ENCODE measurements at regions not wholly inside any gene's neighbourhood (a gene's known extent, or its start where the extent isn't known, plus 50 kb on each side); places are given as distances from the start of the nearest gene placed in this dataset.

DNA sequence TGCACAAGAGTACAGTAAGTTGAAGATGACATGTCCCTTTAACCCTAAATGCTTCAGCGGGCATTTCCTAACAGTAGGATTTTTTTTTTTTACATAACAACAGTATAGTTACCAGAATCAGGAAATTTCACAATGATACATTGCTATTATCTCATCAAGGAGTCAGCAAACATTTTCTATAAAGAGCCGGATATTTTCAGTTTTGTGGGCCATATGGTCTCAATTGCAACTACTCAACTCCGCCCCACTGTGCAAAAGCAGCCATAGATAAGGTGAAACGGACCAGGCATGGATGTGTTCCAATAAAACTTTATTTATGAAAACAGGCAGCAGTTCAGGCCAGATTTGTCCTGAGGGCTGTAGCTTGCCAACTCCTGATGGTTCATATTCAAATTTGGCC lies 130.6 kb downstream of the SMAD6 start:
- no peak overlapping the region for H3K4me2 ChIP-seq
- no peak for TF ChIP-seq ETS1 (IDR thresholded peaks at IDR 0.05)
- no peak for TF ChIP-seq NANOG (IDR thresholded peaks at IDR 0.05; ENCODE audit: borderline replicate concordance)
- TF ChIP-seq, protein P1, sequence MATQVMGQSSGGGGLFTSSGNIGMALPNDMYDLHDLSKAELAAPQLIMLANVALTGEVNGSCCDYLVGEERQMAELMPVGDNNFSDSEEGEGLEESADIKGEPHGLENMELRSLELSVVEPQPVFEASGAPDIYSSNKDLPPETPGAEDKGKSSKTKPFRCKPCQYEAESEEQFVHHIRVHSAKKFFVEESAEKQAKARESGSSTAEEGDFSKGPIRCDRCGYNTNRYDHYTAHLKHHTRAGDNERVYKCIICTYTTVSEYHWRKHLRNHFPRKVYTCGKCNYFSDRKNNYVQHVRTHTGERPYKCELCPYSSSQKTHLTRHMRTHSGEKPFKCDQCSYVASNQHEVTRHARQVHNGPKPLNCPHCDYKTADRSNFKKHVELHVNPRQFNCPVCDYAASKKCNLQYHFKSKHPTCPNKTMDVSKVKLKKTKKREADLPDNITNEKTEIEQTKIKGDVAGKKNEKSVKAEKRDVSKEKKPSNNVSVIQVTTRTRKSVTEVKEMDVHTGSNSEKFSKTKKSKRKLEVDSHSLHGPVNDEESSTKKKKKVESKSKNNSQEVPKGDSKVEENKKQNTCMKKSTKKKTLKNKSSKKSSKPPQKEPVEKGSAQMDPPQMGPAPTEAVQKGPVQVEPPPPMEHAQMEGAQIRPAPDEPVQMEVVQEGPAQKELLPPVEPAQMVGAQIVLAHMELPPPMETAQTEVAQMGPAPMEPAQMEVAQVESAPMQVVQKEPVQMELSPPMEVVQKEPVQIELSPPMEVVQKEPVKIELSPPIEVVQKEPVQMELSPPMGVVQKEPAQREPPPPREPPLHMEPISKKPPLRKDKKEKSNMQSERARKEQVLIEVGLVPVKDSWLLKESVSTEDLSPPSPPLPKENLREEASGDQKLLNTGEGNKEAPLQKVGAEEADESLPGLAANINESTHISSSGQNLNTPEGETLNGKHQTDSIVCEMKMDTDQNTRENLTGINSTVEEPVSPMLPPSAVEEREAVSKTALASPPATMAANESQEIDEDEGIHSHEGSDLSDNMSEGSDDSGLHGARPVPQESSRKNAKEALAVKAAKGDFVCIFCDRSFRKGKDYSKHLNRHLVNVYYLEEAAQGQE (IDR thresholded peaks at IDR 0.05; ENCODE audit: unreplicated experiment): no peak
- no peak for TF ChIP-seq CTCF (conservative IDR thresholded peaks at IDR 0.05; ENCODE audit: low read depth in 2 of 2)
- no peak for TF ChIP-seq STAT1 (IDR thresholded peaks at IDR 0.05; ENCODE audit: unreplicated experiment)
- TF ChIP-seq JUNB (IDR thresholded peaks at IDR 0.05; ENCODE audit: unreplicated experiment): no peak
- TF ChIP-seq ZNF114 (CRISPR knock-in tag; IDR thresholded peaks at IDR 0.05): no peak
- TF ChIP-seq ZNF331 (CRISPR knock-in tag; IDR thresholded peaks at IDR 0.05; ENCODE audit: low read depth): no peak
- no peak for TF ChIP-seq EZH2phosphoT487 (IDR thresholded peaks at IDR 0.05; ENCODE audit: unreplicated experiment)
- TF ChIP-seq EZH2 (IDR thresholded peaks at IDR 0.05; ENCODE audit: low read depth, unreplicated experiment): no peak
- TF ChIP-seq, protein P2, sequence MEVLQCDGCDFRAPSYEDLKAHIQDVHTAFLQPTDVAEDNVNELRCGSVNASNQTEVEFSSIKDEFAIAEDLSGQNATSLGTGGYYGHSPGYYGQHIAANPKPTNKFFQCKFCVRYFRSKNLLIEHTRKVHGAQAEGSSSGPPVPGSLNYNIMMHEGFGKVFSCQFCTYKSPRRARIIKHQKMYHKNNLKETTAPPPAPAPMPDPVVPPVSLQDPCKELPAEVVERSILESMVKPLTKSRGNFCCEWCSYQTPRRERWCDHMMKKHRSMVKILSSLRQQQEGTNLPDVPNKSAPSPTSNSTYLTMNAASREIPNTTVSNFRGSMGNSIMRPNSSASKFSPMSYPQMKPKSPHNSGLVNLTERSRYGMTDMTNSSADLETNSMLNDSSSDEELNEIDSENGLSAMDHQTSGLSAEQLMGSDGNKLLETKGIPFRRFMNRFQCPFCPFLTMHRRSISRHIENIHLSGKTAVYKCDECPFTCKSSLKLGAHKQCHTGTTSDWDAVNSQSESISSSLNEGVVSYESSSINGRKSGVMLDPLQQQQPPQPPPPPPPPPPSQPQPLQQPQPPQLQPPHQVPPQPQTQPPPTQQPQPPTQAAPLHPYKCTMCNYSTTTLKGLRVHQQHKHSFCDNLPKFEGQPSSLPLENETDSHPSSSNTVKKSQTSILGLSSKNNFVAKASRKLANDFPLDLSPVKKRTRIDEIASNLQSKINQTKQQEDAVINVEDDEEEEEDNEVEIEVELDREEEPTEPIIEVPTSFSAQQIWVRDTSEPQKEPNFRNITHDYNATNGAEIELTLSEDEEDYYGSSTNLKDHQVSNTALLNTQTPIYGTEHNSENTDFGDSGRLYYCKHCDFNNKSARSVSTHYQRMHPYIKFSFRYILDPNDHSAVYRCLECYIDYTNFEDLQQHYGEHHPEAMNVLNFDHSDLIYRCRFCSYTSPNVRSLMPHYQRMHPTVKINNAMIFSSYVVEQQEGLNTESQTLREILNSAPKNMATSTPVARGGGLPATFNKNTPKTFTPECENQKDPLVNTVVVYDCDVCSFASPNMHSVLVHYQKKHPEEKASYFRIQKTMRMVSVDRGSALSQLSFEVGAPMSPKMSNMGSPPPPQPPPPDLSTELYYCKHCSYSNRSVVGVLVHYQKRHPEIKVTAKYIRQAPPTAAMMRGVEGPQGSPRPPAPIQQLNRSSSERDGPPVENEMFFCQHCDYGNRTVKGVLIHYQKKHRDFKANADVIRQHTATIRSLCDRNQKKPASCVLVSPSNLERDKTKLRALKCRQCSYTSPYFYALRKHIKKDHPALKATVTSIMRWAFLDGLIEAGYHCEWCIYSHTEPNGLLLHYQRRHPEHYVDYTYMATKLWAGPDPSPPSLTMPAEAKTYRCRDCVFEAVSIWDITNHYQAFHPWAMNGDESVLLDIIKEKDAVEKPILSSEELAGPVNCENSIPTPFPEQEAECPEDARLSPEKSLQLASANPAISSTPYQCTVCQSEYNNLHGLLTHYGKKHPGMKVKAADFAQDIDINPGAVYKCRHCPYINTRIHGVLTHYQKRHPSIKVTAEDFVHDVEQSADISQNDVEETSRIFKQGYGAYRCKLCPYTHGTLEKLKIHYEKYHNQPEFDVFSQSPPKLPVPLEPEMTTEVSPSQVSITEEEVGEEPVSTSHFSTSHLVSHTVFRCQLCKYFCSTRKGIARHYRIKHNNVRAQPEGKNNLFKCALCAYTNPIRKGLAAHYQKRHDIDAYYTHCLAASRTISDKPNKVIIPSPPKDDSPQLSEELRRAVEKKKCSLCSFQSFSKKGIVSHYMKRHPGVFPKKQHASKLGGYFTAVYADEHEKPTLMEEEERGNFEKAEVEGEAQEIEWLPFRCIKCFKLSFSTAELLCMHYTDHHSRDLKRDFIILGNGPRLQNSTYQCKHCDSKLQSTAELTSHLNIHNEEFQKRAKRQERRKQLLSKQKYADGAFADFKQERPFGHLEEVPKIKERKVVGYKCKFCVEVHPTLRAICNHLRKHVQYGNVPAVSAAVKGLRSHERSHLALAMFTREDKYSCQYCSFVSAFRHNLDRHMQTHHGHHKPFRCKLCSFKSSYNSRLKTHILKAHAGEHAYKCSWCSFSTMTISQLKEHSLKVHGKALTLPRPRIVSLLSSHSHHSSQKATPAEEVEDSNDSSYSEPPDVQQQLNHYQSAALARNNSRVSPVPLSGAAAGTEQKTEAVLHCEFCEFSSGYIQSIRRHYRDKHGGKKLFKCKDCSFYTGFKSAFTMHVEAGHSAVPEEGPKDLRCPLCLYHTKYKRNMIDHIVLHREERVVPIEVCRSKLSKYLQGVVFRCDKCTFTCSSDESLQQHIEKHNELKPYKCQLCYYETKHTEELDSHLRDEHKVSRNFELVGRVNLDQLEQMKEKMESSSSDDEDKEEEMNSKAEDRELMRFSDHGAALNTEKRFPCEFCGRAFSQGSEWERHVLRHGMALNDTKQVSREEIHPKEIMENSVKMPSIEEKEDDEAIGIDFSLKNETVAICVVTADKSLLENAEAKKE (CRISPR knock-in tag; IDR thresholded peaks at IDR 0.05): no peak
- TF ChIP-seq CREB1 (CRISPR knock-in tag; IDR thresholded peaks at IDR 0.05; ENCODE audit: low read depth): no peak
- no peak overlapping the region for H3K4me3 Mint-ChIP-seq
- H3K4me1 Mint-ChIP-seq: peaks cover 22% of the 10 kb centered on the region
- H3K9me3 Mint-ChIP-seq: no peaks in the 10 kb centered on the region; the same call in 2 of the 3 replicates
- no peak overlapping the region for H2AFZ ChIP-seq
- H3K27ac ChIP-seq (ENCODE audit: low read depth): no peak overlapping the region
- H3K27ac Mint-ChIP-seq: no peak overlapping the region
- H3K36me3 Mint-ChIP-seq (ENCODE audit: low read depth): no peaks in the 10 kb centered on the region
- H3F3A ChIP-seq (replicated peaks; ENCODE audit: low read depth): no peaks in the 10 kb centered on the region
- no peaks in the 10 kb centered on the region for H4K20me1 ChIP-seq (replicated peaks; ENCODE audit: insufficient read depth)
- H3K79me2 ChIP-seq (replicated peaks; ENCODE audit: insufficient read depth): no peaks in the 10 kb centered on the region
- ATAC-seq: no peak
- peaks cover 5% of the 10 kb centered on the region for H3K27me3 Mint-ChIP-seq (ENCODE audit: insufficient read depth, low read depth, poor library complexity)
- no peak for DNase-seq (ENCODE audit: low spot score)
- H3K36me3 ChIP-seq (ENCODE audit: insufficient read depth): no peaks in the 10 kb centered on the region
- no peak overlapping the region for H3K4me3 ChIP-seq
- H3K9me2 ChIP-seq (ENCODE audit: insufficient read depth): no peaks in the 10 kb centered on the region; the same call in 1 of the 2 replicates
- H3K27me3 ChIP-seq (ENCODE audit: insufficient read depth): no peaks in the 10 kb centered on the region
- peaks cover 24% of the 10 kb centered on the region for H3K4me1 ChIP-seq (ENCODE audit: insufficient read depth)

All from GM23338 (cell line).